ENCODE measurements at regions not wholly inside any gene's neighbourhood (a gene's known extent, or its start where the extent isn't known, plus 50 kb on each side); places are given as distances from the start of the nearest gene placed in this dataset.

DNA sequence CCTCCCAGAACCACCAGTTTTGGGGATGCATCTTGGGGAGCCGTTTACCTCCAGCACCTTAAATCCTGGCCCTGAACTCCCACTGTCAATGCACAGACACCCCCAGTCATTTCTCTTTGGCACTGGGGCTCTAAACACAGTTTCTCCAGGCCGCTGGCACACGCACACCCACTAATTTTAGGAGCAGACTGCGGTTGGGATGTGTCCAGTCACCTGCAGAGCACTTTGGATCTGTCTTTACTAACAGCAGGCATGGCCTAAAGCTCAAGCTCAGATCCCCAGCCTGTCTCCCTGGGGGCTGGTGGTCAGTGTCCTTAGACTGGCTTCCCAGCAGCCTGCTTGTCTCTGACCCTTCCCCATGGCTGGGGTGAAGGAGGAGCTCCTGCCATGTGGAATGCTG lies 49.9 kb downstream of the SYNE3 start:
- no peak for DNase-seq

GRCh38 chr14:95465936-95466335 lies 50.5 kb downstream of the SYNE3 start:
- no peak for DNase-seq

GRCh38 chr14:95465358-95465757 lies 51.1 kb downstream of the SYNE3 start:
- no peak for DNase-seq

DNA sequence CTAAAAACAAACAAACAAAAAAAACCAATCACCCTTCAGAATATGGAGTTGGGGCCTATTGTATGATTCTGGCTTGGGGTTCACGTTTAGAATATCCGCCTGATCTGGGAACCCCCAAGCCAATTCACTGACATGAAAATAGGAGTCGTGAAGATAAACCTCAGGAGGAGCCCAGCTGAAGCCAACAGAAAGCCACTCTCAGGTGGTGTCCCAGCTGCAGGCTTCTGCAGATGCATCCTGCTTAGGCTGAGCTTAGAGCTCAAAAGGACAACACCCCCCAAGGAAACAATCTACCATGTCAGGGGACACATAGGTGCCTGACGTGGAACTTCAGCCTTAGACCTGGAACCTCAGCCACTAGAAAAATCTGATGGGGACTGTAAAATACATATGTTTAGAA lies 51.9 kb downstream of the SYNE3 start:
- no peak for DNase-seq

GRCh38 chr14:95464103-95464502 lies 52.3 kb downstream of the SYNE3 start:
- no peak for DNase-seq

GRCh38 chr14:95463171-95463901 lies 53.1 kb downstream of the SYNE3 start:
- peak; percentile 97 for DNase-seq

GRCh38 chr14:95462491-95462890 lies 54.0 kb downstream of the SYNE3 start:
- DNase-seq, result no peak

DNA sequence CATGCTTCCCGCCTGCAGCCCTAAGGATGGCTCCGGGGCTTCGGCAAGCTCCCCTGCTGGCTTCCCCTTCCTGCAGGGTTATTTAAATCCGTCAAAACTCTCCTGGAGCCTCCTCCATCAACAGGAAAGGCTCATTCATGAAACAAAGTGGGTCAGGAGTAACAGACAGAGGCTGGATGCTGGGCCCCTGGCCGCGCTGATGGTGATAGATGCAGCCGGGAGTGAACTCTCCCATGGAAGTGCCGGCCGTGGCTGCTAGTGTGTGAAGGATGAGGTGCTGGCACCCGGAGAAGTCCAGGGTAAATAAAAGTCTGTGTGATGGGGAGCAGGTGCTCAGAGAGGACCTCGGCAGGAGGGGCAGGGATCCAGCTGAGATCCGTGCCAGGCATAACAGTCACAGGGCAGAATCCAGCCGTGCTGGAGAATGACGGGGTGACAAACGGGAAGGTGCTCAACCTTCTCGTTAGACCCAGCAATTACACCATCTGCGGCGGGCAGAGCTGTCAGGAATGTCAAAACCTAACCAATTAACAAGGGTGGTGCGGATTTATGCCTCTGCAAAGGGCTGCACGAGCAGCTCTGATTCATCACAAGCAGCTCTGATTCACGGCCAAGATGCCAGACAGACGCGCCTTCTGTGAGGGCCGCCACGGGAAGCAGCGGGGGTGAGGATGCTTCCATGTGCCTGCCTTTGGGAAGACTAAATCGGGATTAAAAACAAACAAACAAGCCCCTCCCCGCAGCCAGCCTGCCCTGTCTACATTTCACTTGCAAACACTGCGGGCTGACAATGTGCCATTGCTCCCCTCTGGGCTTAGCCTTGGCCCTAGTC lies 55.6 kb downstream of the SYNE3 start:
- peak; percentile 93 for DNase-seq

DNA sequence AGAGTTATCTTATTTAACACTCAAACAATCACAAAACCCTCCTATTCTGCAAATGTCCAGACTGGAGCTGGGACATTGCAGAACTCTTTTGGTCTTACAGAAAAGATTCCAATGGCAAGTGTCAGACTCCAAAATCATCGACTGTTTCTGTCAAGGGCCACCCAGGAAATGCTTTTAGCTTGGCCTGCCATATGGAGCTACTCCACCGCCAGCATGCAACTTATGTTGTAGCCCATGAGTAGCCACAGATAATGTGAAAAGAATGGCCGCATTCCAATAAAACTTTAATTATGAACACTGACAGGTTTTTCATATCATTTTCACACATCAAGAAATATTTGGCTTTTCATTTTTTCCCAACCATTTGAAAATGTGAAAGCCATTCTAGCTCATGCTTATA lies 57.5 kb downstream of the SYNE3 start:
- no peak for DNase-seq

GRCh38 chr14:95458459-95458858 lies 58.0 kb downstream of the SYNE3 start:
- DNase-seq, result no peak

DNA sequence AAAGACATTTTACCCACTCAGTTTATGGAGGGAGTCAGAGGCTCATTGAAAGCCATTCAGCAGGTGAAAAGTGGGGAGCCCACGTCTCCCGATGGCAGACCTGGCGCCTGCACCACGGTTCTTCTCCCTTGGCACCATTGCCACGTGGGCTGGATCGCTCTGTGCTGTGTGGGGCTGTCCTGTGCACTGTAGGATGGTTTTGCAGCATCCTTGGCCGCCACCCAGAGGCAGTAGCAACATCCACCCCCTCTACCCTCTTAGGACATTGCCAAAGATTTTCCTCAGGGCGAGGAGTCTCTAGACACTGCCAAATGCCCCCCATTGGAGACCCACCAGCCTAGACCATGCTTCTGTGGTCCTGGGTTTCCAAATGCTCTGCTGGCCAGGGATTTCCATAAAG lies 60.2 kb downstream of the SYNE3 start:
- no peak for DNase-seq

GRCh38 chr14:95455246-95455645 lies 61.2 kb downstream of the SYNE3 start:
- DNase-seq, result no peak

DNA sequence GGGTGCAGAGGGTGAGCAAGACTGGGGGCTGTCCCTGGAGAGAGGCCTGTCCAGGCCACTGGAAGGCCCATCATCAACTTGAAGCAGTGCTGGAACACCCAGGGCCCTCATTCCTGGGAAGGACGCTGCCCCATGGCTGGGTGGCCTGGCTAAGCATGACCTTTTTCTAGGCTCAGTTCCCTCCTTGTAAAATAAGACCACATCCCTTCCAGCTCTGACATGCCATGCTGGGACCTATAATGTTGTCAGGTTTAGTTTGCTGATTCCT lies 62.8 kb downstream of the SYNE3 start:
- DNase-seq, result no peak

DNA sequence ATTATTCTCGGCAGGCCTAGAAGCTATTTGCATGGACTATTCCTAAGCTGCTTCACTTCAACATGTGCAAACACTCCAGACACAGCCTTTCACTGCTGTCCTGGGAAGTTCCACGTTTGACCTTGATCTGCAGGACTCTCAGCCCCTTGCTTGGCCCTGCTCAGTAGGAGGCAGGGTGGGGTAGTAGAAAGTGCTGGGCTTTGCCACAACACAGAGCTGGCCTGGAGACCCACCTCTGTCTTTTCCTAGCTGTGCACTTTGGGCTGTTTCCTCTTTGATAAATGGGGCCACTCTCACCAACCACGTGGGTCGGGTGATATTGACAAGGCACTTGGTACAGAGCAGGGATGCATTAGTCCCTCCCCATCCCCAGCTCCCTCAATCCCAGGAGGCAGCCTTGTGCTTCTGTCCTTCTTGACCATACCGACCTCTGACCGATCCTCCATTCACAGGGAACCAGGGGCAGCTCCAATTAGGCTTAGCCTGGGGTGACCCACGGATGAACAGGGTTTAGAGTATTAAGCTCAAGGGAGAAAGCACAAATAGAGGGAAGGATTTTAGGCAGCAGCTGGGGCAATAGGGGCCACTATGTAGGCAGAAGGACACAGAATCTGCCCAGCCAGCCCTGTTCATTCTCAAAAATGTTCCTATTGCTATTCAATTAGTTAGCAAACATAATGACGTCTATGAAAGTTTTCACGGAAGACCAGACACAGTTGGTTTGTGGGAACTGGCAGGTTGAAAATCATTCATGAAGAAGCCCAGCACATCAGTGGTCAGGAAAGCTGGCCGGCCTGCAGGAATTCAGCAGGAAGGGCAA lies 63.3 kb downstream of the SYNE3 start:
- DNase-seq, result no peak

DNA sequence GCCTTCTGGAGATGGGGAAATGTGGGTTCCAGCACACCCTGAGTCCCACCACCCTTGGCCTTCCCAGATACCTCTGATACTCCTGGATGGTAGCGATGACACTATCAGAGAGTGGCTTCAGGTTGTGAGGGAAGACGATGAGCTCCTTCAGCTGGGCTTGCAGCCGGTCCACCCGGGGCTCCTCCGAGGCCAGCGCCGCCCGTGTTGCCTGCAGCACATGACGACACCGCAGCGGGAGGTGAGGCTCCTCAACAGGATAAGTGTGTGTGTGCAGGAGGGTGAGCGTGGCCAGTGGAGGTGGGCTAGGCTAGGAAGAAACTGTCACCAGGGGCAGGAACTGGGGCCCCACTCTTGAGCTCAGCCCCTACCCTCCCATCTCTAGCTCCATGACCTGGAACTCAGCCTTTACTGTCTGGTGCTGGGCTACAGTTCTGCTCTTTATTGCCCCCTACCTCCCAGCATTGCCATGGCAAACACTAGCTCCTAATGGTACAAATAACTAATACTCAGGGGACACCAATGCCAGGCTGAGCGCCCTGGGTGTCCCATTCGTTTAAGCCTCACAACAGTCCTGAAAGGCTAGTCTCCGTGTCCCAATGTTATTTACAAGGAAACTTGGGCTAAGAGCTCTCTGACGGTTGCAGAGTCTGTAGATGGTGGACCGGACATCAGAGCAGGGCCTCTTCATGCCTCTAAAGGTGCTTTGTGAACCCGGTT lies 64.1 kb downstream of the SYNE3 start:
- DNase-seq, result no peak

DNA sequence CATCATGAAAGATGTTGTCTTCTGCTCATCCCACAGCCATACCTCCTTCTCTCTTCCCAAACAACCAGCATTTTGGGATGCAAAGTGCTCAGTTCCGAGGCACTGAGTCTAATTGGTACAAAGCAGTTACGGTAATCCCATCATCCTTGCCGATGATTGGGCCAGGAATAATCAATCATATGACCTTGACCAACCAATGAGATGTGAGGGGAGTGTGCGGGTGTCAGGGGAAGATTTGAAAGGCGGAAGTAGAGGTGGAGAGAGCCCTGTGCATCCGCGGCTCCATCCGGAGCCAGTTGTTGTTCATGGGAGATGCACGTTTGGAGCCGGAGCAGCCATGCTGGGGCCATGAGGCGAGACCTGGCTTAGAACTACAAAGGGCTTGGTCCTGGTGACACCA lies 67.3 kb downstream of the SYNE3 start:
- DNase-seq, result no peak

DNA sequence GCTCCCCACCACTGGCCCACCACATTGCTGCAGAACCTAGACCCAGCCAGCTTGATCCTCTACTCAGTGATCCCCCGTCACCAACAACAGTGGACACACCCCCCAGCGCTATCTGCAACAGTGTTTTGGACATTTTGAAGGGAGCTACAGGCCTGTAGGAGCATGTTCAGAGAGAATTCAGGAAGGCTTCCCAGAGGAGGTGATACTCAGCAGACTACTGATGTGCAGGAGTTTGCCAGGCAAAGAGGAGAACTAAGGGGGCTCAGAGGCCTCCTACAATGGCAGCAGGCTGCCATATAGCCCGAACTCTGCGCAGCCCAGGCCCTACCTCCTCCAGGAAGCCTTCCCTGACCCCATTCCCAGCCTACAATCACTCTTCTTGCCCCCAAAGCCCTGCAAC lies 70.0 kb downstream of the SYNE3 start:
- DNase-seq, result no peak

DNA sequence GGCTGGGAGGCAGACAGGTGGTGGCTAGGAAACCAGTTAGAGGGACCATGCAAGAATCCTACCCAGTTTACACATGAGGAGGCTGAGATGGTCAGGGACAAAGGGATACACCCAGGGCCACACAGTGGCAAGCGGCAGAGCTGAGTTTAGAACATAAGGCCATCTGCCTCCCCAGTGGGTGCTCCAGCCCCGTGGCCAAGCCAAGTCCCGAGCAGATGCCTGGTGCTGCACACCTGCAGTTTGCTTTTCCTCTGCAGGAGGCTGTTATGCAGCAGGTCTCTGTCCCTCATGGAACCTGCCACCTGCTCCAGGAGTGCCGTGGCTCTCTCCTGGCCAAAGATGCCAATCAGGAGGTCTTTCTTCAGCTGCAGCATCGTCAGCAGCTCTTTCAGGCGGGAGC lies 70.8 kb downstream of the SYNE3 start:
- no peak for DNase-seq

- no peak for DNase-seq
Observed at GRCh38 chr14:95445161-95445560, 71.3 kb downstream of the SYNE3 start.

DNA sequence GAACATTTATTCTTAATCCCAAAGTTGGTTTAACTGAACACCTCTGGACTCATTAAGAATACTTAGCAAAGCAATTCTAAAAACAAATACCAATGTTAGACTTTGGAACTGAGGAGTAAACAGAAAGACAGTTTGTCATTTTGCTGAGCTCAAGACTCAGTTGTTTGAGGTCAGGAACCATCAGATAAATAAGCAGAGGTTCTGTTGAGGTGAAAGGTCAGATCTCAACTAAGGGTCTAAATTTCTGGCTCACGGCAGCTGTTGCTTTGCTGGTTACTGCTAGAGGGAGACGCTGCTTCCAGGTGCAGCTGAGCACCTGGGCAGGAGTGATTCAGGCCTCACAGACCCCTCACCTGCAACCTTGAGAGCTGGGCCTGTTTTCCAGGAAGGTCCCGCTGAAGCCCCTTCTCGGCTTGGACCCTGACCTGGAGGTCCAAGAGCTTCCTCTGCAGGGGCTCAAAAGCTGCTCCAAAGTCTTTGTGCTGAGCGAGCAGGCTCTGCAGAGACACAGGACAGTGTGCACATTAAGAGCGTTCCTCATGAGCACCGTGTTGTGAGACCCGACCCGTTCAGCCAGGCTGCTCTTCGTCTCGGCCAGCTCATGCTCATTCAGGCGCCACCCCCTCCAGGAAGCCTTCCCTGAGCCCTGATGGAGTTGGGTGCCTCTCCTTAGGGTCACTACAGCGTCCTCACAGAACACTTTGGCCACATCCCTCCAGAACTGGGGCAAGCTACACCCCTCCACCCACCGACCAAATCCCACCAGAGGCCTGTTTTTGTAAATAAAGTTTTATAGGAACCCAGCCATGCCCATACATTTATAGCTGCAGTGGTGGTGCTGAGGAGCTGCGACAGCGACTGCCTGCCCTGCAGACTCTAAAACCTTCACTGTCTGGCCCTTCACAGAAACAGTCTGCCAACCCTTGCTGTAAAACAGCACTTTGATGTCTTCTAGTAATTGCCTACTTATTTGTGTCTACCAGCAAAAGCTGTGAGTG lies 72.0 kb downstream of the SYNE3 start:
- DNase-seq, result no peak

DNA sequence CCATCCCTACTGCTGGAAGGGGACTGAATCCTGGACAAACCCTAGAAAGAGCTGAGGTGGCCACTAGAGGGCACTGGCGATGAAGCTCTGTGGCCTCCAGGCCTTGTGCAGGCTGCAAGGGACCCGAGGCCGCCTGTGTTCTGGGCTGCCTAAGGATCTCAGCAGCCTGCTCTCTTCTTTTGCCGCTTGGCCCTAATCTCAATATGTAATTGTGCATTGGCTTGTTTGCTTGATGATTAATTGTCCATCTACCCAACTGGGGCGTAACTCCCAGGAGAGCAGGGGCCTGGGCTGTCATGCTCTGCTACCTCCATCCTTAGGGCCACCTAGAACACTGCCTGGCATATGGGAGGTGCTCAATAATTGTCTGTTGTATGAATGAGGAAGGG lies 73.8 kb downstream of the SYNE3 start:
- DNase-seq, result peak; percentile 82

All from NCI-H1105 (cell line).